ENCODE measurements at regions not wholly inside any gene's neighbourhood (a gene's known extent, or its start where the extent isn't known, plus 50 kb on each side); places are given as distances from the start of the nearest gene placed in this dataset.

DNA sequence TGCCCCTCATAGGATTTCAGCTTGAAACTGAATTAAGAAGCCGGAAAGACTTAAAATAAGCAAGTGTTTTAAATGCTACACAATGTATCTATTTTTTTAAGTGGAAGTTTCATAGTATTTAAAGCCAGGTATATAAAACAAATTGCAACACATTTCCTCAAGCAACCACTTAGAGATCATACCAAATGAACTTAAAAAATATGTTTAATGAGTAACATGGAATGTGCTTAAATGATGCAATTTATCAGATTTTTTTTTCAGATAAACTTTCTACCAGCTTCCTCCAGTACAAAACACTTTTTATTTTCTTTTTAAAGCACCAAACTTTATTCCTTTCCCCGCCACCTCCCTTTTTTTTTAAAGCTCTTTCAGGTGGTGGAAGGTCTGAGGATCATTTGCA is 534.3 kb downstream of the BMP2 start:
- TF ChIP-seq, protein P1, sequence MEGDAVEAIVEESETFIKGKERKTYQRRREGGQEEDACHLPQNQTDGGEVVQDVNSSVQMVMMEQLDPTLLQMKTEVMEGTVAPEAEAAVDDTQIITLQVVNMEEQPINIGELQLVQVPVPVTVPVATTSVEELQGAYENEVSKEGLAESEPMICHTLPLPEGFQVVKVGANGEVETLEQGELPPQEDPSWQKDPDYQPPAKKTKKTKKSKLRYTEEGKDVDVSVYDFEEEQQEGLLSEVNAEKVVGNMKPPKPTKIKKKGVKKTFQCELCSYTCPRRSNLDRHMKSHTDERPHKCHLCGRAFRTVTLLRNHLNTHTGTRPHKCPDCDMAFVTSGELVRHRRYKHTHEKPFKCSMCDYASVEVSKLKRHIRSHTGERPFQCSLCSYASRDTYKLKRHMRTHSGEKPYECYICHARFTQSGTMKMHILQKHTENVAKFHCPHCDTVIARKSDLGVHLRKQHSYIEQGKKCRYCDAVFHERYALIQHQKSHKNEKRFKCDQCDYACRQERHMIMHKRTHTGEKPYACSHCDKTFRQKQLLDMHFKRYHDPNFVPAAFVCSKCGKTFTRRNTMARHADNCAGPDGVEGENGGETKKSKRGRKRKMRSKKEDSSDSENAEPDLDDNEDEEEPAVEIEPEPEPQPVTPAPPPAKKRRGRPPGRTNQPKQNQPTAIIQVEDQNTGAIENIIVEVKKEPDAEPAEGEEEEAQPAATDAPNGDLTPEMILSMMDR (IDR thresholded peaks at IDR 0.05; ENCODE audit: low read depth, low read length, missing input control): no peak
- no peak for TF ChIP-seq HNF4G (IDR thresholded peaks at IDR 0.05)
- TF ChIP-seq RAD21 (IDR thresholded peaks at IDR 0.05): no peak
- no peak for TF ChIP-seq RXRA (IDR thresholded peaks at IDR 0.05)
- TF ChIP-seq, protein P2, sequence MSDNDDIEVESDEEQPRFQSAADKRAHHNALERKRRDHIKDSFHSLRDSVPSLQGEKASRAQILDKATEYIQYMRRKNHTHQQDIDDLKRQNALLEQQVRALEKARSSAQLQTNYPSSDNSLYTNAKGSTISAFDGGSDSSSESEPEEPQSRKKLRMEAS (IDR thresholded peaks at IDR 0.05): no peak
- no peak for TF ChIP-seq YY1 (IDR thresholded peaks at IDR 0.05)
- no peak for TF ChIP-seq SP1 (IDR thresholded peaks at IDR 0.05)
- TF ChIP-seq, protein P3, sequence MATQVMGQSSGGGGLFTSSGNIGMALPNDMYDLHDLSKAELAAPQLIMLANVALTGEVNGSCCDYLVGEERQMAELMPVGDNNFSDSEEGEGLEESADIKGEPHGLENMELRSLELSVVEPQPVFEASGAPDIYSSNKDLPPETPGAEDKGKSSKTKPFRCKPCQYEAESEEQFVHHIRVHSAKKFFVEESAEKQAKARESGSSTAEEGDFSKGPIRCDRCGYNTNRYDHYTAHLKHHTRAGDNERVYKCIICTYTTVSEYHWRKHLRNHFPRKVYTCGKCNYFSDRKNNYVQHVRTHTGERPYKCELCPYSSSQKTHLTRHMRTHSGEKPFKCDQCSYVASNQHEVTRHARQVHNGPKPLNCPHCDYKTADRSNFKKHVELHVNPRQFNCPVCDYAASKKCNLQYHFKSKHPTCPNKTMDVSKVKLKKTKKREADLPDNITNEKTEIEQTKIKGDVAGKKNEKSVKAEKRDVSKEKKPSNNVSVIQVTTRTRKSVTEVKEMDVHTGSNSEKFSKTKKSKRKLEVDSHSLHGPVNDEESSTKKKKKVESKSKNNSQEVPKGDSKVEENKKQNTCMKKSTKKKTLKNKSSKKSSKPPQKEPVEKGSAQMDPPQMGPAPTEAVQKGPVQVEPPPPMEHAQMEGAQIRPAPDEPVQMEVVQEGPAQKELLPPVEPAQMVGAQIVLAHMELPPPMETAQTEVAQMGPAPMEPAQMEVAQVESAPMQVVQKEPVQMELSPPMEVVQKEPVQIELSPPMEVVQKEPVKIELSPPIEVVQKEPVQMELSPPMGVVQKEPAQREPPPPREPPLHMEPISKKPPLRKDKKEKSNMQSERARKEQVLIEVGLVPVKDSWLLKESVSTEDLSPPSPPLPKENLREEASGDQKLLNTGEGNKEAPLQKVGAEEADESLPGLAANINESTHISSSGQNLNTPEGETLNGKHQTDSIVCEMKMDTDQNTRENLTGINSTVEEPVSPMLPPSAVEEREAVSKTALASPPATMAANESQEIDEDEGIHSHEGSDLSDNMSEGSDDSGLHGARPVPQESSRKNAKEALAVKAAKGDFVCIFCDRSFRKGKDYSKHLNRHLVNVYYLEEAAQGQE (IDR thresholded peaks at IDR 0.05): no peak
- no peak for TF ChIP-seq EGR1 (IDR thresholded peaks at IDR 0.05; ENCODE audit: low read depth in 2 of 2)

All from liver (tissue), 3 donors.